Adrenal gland (tissue), 5 donors: ENCODE measurements at regions not wholly inside any gene's neighbourhood (a gene's known extent, or its start where the extent isn't known, plus 50 kb on each side); places are given as distances from the start of the nearest gene placed in this dataset.

ENCODE experiments used
- POLR2A ChIP-seq, 2 donors: fragments of 450-650 bp; IDR thresholded peaks; one replicate each; pipeline ENCODE4 v1.6.1; 2017; ENCODE audit warnings: antibody characterized with exemption in 2 of 2, mild to moderate bottlenecking in 2 of 2, moderate library complexity in 1 of 2
- TF ChIP-seq, protein P1 (sequence below), 6 experiments: fragments of 450-650 bp in 4 of 6; fragments of 200-600 bp in 2 of 6; sonication (generic) in 1 of 6; IDR thresholded peaks; 1 replicate in 5 of 6; 2 replicates in 1 of 6; pipeline versions ENCODE4 v1.5.1 to v1.8.0; 2016 to 2021; ENCODE audit warnings: antibody characterized with exemption in 6 of 6, mild to moderate bottlenecking in 2 of 6, moderate library complexity in 1 of 6
- donor health status: DM: no; HTN: no; CAD: no.

DNA sequence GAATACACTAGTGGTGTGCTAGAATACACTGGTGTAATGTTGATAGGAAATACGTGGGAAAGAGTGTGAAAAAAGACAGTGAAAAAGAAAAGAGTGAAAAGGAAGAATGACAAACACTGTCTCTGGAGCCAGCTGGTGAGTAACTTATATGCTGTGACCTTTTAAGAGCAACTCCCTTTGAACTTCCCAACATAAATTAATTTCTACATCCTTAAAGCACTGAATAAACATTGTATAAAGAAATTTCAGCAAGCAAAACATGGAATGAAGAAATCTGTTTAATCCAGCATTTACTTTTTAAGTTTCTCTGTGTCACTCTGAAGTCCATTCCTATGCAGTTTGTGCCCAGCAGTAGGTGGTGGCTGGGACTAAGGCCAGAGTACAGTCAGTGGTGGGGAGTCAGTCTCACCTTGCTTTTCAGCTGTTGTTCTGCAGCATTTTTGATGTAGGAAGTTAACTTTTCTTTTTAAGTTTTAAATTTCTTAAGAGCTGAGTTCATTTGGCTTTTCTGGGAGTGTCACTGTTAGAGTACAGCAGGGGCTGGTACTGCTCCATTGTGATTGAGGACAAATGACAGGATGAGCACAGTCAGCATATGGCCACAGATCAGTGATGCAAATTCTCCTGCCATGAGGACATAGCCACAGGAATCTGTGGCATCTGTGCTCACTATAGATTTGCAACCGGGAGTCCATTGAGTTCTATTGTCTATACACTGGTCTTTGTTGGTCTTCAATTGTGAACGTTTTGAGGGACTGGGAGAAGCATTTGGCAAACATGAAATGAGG lies 321.8 kb downstream of the ZNF248 start:
- TF ChIP-seq, protein P1, sequence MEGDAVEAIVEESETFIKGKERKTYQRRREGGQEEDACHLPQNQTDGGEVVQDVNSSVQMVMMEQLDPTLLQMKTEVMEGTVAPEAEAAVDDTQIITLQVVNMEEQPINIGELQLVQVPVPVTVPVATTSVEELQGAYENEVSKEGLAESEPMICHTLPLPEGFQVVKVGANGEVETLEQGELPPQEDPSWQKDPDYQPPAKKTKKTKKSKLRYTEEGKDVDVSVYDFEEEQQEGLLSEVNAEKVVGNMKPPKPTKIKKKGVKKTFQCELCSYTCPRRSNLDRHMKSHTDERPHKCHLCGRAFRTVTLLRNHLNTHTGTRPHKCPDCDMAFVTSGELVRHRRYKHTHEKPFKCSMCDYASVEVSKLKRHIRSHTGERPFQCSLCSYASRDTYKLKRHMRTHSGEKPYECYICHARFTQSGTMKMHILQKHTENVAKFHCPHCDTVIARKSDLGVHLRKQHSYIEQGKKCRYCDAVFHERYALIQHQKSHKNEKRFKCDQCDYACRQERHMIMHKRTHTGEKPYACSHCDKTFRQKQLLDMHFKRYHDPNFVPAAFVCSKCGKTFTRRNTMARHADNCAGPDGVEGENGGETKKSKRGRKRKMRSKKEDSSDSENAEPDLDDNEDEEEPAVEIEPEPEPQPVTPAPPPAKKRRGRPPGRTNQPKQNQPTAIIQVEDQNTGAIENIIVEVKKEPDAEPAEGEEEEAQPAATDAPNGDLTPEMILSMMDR (IDR thresholded peaks at IDR 0.05): no peak
- TF ChIP-seq POLR2A (IDR thresholded peaks at IDR 0.05): no peak
